ENCODE measurements at regions not wholly inside any gene's neighbourhood (a gene's known extent, or its start where the extent isn't known, plus 50 kb on each side); places are given as distances from the start of the nearest gene placed in this dataset.

DNA sequence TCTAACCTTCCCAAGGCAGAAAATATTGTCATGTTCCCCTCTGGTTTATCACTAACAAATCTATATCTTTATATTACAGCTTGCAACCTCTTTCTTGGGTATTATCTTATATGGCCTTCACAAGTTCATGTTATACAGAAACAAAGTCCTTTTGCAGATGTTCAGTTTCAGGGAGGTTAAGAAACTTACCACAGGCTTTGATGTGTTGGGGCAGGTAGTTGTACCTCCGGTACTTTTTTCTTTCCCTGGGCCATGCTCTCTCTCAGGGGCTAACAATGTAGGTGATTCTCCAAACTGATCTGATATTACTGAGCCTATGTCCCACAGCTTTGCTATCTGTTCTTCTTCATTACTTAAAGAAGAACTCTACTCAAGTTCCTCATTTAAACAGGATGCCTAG is 548.9 kb upstream of the SYT4 start:
- no peak for TF ChIP-seq BACH2 (CRISPR knock-in tag; IDR thresholded peaks at IDR 0.05; ENCODE audit: borderline replicate concordance)
- TF ChIP-seq CREB5 (CRISPR knock-in tag; IDR thresholded peaks at IDR 0.05; ENCODE audit: low read depth): no peak

All from SK-N-SH treated with all-trans-retinoic acid at 6 μM for 48 hours (cell line).